ENCODE measurements at regions not wholly inside any gene's neighbourhood (a gene's known extent, or its start where the extent isn't known, plus 50 kb on each side); places are given as distances from the start of the nearest gene placed in this dataset.

GRCh38 chr1:195218428-195219212 is 1389.6 kb downstream of the KCNT2 start:
- H3K4me3 ChIP-seq (ENCODE audit: low read depth, low read length) = no peak overlapping the region
- TF ChIP-seq CTCF (IDR thresholded peaks at IDR 0.05; ENCODE audit: borderline replicate concordance, insufficient read depth, low read depth, low read length) = no peak

- TF ChIP-seq CTCF (IDR thresholded peaks at IDR 0.05; ENCODE audit: borderline replicate concordance, insufficient read depth, low read depth, low read length) = no peak
- no peak overlapping the region for H3K4me3 ChIP-seq (ENCODE audit: low read depth, low read length)
Measured at GRCh38 chr1:195202241-195202640, 1406.0 kb downstream of the KCNT2 start.

GRCh38 chr1:195200772-195201171 is 1407.5 kb downstream of the KCNT2 start:
- no peak overlapping the region for H3K4me3 ChIP-seq (ENCODE audit: low read depth, low read length)
- no peak for TF ChIP-seq CTCF (IDR thresholded peaks at IDR 0.05; ENCODE audit: borderline replicate concordance, insufficient read depth, low read depth, low read length)

- no peak overlapping the region for H3K4me3 ChIP-seq (ENCODE audit: low read depth, low read length)
- TF ChIP-seq CTCF (IDR thresholded peaks at IDR 0.05; ENCODE audit: borderline replicate concordance, insufficient read depth, low read depth, low read length) = no peak
Measured at GRCh38 chr1:195197116-195197515, 1411.1 kb downstream of the KCNT2 start.

GRCh38 chr1:195195423-195196057 is 1412.7 kb downstream of the KCNT2 start:
- H3K4me3 ChIP-seq (ENCODE audit: low read depth, low read length) = no peak overlapping the region
- no peak for TF ChIP-seq CTCF (IDR thresholded peaks at IDR 0.05; ENCODE audit: borderline replicate concordance, insufficient read depth, low read depth, low read length)

GRCh38 chr1:195193134-195193533 is 1415.1 kb downstream of the KCNT2 start:
- no peak for TF ChIP-seq CTCF (IDR thresholded peaks at IDR 0.05; ENCODE audit: borderline replicate concordance, insufficient read depth, low read depth, low read length)
- no peak overlapping the region for H3K4me3 ChIP-seq (ENCODE audit: low read depth, low read length)

- TF ChIP-seq CTCF (IDR thresholded peaks at IDR 0.05; ENCODE audit: borderline replicate concordance, insufficient read depth, low read depth, low read length) = no peak
Measured at GRCh38 chr1:195188821-195189220, 1419.4 kb downstream of the KCNT2 start.

More at GRCh38 chr1:195188821-195189220, 1419.4 kb downstream of the KCNT2 start:
- no peak overlapping the region for H3K4me3 ChIP-seq (ENCODE audit: low read depth, low read length)

All from GM12875 (cell line).